HG02798 (cell line): ENCODE measurements at regions not wholly inside any gene's neighbourhood (a gene's known extent, or its start where the extent isn't known, plus 50 kb on each side); places are given as distances from the start of the nearest gene placed in this dataset.
A peak's percentile ranks its signal among the peaks of the same experiment; 100 is the strongest.

Experiments
- ATAC-seq: cut with Tn5 transposase; IDR thresholded peaks from one replicate; pipeline ENCODE4 v1.9.1; 2021; ENCODE audit warnings: mild to moderate bottlenecking; ENCODE audit not compliant: unreplicated experiment, poor library complexity

GRCh38 chr18:41842886-41843285 is 112.1 kb upstream of the PIK3C3 start:
- no peak for ATAC-seq

- ATAC-seq = no peak
These were observed 125.2 kb upstream of the PIK3C3 start for GRCh38 chr18:41829647-41830516.

- ATAC-seq = no peak
These were observed 126.9 kb upstream of the PIK3C3 start for GRCh38 chr18:41828137-41828536.

- ATAC-seq = no peak
These were observed 134.2 kb upstream of the PIK3C3 start for GRCh38 chr18:41820784-41821183.

DNA sequence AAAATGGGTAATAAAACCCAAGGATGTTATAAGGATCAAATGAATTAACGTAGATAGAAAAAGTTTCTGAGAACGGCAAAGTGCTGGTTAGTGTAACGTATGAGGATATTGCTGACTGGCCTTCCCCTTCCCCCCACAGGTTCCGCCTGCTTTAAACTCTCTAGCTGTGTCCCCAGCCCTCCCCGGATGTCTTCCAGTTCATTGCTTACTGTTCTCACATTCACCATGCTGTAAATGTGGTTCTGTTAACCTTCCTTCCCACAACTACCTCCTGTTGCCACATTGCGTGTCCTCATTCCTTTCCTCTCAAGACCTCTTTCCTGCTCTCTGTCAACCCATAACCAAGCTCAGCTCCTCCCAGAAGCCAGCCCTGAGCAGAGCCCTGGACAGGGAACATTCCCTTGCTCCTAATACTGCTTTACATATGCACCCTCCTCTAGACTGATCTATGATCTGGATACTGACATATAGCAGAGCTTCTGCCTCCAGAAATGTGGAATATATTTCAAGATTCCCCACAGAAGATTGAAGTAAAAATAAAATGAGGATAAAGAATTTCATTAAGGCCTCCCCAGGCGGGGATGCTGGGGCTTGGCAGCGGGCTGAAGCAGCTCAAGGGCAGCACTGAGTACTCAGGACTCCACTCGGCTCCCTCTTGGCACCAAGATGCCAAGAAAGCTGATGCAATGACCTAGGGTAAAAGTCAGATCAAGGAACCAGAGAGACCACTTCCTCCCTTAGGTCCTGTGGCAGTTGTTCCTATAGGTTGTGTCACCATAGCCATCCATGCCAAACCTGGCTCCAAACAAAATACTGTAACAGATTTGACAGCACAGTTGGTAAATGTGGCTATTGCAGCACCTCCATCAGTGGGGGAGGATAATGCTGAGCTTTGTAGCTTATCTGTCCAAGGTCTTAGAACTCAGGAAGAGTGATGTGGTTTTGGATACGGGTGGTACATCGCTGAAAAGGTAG is 136.4 kb upstream of the PIK3C3 start:
- no peak for ATAC-seq

GRCh38 chr18:41814651-41815050 is 140.4 kb upstream of the PIK3C3 start:
- ATAC-seq = no peak

DNA sequence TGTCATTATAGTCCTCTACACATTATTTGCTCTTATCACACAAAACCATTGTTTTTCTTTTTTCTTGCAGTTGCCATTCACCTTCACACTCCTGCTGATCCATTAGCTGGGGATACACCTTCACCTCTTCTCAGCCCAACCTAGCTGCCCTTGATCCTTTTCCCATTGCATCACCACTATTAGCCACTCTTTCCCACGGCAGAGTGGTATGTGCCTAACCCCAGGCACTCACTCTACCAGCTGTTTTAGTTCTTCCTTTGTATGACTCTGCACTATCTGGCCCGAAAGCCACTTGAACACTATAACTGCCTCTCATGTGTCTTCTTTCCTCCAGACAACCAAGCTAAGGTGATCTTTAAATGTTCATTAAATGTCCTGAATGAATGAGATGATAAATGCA is 145.4 kb upstream of the PIK3C3 start:
- ATAC-seq = no peak

GRCh38 chr18:41805341-41805740 is 149.7 kb upstream of the PIK3C3 start:
- no peak for ATAC-seq

DNA sequence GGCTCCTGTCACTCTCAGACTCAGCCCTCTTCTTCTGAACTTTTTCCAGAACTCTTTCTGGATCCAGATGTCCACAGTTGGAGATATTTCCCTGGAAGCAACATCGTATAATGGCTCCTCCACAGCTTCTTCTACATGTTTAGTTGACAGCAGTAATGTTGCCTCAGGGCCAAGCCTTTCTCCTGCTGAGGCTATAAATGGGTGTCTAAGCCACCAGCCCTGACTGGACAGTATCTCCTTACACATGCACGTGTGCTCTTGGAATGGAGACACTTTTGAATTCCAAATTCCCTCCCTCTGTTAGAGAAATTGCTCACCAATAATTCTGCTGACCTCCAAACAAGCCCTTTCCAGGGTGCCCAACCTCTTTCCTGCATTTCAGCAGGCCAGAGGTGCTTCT is 156.2 kb upstream of the PIK3C3 start:
- ATAC-seq = no peak

- ATAC-seq = no peak
These were observed 164.3 kb upstream of the PIK3C3 start for GRCh38 chr18:41790687-41791086.

- no peak for ATAC-seq
These were observed 166.0 kb upstream of the PIK3C3 start for GRCh38 chr18:41789001-41789400.

- ATAC-seq = no peak
These were observed 171.2 kb upstream of the PIK3C3 start for GRCh38 chr18:41783879-41784278.

DNA sequence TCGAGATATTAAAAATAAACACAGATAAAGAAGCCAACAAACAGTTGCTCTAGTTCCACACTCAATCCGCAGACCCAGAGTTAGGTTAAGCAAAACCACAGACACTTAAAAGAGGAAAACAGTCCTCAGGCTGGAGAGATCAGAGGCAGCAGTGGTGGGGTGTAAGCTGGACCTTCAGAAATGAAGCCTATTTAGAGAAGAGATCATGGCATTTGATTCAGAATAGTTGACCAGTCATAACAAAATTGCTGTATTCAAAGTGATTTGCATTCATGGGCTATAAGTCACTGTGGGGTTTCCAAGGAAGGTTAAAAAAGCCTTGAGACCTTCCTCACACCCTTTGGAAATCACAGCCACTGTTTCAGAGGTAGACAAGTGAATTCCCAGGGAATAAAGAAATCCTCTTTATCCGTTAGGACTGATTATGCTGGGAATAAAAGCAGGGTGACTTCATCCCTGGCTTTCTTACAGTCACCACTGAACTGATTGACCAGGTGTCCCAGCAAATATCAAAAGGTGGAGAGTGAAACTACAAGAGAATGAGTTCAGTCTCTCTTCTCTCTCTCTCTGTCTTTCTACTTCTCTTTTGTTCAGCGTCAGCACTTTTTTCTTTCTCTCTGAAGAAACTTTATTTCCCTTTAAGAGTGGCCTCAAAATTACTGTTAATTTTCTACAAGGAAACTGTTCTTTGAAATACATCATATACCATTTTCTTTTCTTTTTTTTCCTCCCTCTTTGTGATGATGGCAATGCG is 171.8 kb upstream of the PIK3C3 start:
- ATAC-seq = peak; percentile 38

GRCh38 chr18:41771973-41772372 is 183.1 kb upstream of the PIK3C3 start:
- no peak for ATAC-seq

DNA sequence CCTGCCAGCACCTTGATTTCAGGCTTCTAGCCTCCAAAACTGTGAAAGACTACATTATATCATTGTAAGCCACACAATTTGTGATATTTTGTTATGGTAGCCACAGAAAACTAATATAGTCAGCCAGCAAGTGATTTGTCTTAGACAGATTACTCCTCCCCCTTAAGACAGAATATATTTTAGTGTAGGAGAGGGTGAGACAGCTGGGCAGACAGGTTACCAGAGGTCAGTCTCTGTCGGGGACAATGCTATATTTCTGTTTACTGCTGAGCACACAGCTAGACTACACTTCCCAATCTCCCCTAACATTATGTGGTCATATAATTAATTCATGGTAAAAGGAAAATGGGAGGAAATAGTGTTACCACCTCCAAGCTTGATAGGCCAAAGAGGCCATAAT is 185.8 kb upstream of the PIK3C3 start:
- no peak for ATAC-seq

GRCh38 chr18:41768467-41768866 is 186.6 kb upstream of the PIK3C3 start:
- ATAC-seq = no peak

DNA sequence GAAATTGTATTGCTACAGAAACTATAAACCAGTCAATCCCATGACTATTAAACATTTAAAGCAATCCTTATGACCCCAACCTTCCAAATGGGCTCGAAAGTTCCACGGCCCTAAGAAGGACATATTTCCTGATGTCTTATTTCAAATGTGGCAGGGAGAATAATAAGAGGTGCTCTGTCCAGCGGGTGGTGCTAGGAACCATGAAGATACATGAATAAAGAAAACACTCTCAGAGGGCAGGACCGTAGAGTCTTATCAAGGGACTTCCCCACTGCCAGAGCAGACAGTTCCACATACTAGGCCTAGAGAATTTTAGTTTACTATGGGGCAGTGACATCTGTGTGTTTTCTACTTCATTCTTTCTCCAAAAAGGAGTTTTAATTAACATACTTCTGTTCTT is 187.1 kb upstream of the PIK3C3 start:
- no peak for ATAC-seq

DNA sequence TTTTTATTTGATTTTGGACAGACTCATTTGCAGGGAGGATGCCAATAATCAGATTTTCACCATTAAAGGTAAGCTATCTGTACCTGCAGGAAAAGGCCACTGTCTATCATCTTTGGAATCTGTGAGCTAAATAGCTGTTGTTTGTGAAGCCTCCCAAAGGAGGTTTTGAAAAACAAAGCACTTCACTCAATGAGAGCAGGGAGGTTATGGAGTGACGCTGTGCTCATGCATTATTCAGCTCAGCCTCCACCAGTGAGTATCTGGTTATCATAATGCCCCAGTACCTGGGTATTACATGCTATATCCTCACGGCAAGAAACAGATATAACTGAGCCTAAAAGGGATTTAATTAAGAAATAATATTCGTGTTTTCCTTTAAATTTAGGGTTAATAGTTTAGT is 189.6 kb upstream of the PIK3C3 start:
- ATAC-seq = no peak

- no peak for ATAC-seq
These were observed 191.7 kb upstream of the PIK3C3 start for GRCh38 chr18:41763361-41763760.

- no peak for ATAC-seq
These were observed 193.6 kb upstream of the PIK3C3 start for GRCh38 chr18:41761333-41762018.
